ENCODE measurements at regions not wholly inside any gene's neighbourhood (a gene's known extent, or its start where the extent isn't known, plus 50 kb on each side); places are given as distances from the start of the nearest gene placed in this dataset.

DNA sequence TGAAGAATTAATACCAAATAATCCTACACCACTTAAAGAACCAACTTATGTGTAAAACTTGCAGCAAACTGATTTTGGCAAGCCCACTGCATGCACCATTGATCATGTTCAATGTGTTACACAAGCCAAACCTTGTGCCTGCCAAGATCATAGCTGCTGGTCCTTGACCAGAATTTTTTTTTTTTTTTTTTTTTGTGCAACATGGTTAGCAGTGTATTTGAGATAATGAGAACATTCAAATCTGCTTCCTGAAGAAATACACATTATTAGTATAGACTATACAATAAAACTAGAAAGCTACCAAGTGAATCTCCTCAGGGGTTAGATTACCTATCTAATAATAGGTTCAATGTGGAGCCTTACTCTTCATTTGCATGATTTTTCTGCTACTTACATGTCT, 421.0 kb downstream of the MRPL39 start:
- Histone ChIP-seq H3K79me2 (ENCODE audit: control insufficient read depth in 1 of 2, insufficient read depth in 2 of 2, low read length in 2 of 2) (no peaks in the 10 kb centered on the region), H3K9ac (replicated peaks in 1 of 4; ENCODE audit: extremely low read depth in 1 of 4, low read depth in 3 of 4, low read length in 3 of 4) (no peak overlapping the region), H3K79me1 (ENCODE audit: low read depth, low read length) (no peaks in the 10 kb centered on the region), H3K56ac (replicated peaks; ENCODE audit: insufficient read length, low read depth, low read length) (no peak overlapping the region), H3K4me2 (ENCODE audit: insufficient read depth in 1 of 2, low read depth in 2 of 2, low read length in 2 of 2) (no peak overlapping the region), H3K18ac (ENCODE audit: extremely low read depth, low read length) (no peak overlapping the region), H4K91ac (replicated peaks; ENCODE audit: insufficient read length, low read length) (no peak overlapping the region), H2BK120ac (replicated peaks; ENCODE audit: low read depth, low read length) (no peak overlapping the region), H4K20me1 (replicated peaks in 1 of 2; ENCODE audit: control insufficient read depth in 1 of 2, insufficient read depth in 2 of 2, low read length in 2 of 2) (no peaks in the 10 kb centered on the region), H2AK5ac (ENCODE audit: low read depth, low read length) (no peak overlapping the region), H2BK5ac (ENCODE audit: low read depth, low read length) (no peak overlapping the region), H4K5ac (ENCODE audit: insufficient read length, low read depth, low read length) (no peak overlapping the region), H2BK15ac (ENCODE audit: low read length) (no peak overlapping the region), H3K36me3 (ENCODE audit: control insufficient read depth in 2 of 4, insufficient read depth in 4 of 4, low read length in 3 of 4) (no peaks in the 10 kb centered on the region), H2BK20ac (ENCODE audit: low read length) (no peak overlapping the region), H3K27me3 (replicated peaks in 1 of 4; ENCODE audit: control insufficient read depth in 3 of 4, extremely low read depth in 1 of 4, insufficient read depth in 3 of 4, low read length in 3 of 4) (no peaks in the 10 kb centered on the region), H4K8ac (ENCODE audit: extremely low read depth, insufficient read depth, low read length) (no peak overlapping the region), H2AFZ (ENCODE audit: low read length) (no peak overlapping the region), H3K23ac (ENCODE audit: insufficient read length) (no peak overlapping the region), H3K23me2 (ENCODE audit: low read depth, low read length) (no peaks in the 10 kb centered on the region; the same call in 1 of the 2 replicates), H3K4me3 (ENCODE audit: extremely low read depth in 1 of 4, insufficient read depth in 2 of 4, low read depth in 3 of 4, low read length in 4 of 4) (no peak overlapping the region), H3K27ac (ENCODE audit: low read depth, low read length) (no peak overlapping the region), H3K4me1 (replicated peaks in 1 of 4; ENCODE audit: control insufficient read depth in 3 of 4, insufficient read depth in 4 of 4, low read length in 3 of 4) (no peaks in the 10 kb centered on the region), H2BK12ac (ENCODE audit: low read depth, low read length) (no peak overlapping the region), H3K9me3 (ENCODE audit: insufficient read depth in 2 of 2, low read depth in 1 of 2, low read length in 1 of 2) (no peaks in the 10 kb centered on the region), H3K4ac (replicated peaks; ENCODE audit: insufficient read length, low read depth, low read length) (no peak overlapping the region), H3K14ac (ENCODE audit: insufficient read length) (no peak overlapping the region)
- POLR2A ChIA-PET (ENCODE audit: partially characterized antibody) = no interaction called here
- FAIRE-seq (no peak), DNase-seq (ENCODE audit: low read depth in 1 of 2, low spot score in 2 of 2) (no peak)
- TF ChIP-seq FOSL1 (IDR thresholded peaks at IDR 0.05; ENCODE audit: insufficient read depth, low read depth, low read length) (no peak), PHF8 (conservative IDR thresholded peaks at IDR 0.05; ENCODE audit: low read depth, low read length) (no peak), EGR1 (IDR thresholded peaks at IDR 0.05; ENCODE audit: borderline replicate concordance, low read depth, low read length) (no peak), SIN3A (conservative IDR thresholded peaks at IDR 0.05 in 1 of 2, IDR thresholded peaks at IDR 0.05 in 1 of 2; ENCODE audit: low read depth in 1 of 2, low read length in 2 of 2) (no peak)
- CTCF ChIA-PET (ENCODE audit: partially characterized antibody) = interaction anchor here (0.7 kb wide), 1 partner anchor 1349 kb away, joined by 4 read pairs; no protein-coding TSS in a partner anchor
